ENCODE measurements at regions not wholly inside any gene's neighbourhood (a gene's known extent, or its start where the extent isn't known, plus 50 kb on each side); places are given as distances from the start of the nearest gene placed in this dataset.

DNA sequence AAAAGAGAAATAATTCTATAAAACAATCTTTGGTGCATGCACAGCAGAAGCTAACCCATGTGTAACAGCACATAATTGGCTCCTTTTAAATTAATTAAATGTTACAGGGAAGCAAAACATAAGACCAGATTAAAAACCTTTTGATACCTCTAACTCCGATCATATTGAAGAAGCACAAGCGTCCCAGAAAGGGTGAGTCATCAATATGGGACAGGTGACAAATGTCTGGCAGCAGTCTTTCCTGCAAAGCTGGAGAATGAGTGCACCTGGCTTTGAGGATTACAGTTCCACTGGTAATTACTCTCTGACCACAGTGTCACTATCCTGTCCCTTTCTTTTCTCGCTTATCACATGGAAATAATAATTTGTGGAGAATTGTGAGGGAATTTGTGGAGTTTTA, 94.6 kb downstream of the FAM9B start:
- H3K27ac ChIP-seq (ENCODE audit: low read depth, low read length, poor library complexity, severe bottlenecking), result no peak overlapping the region
- H3K9me3 ChIP-seq (ENCODE audit: low read length), result no peaks in the 10 kb centered on the region
- intact Hi-C loops (cut with micrococcal nuclease; ENCODE audit: unreplicated experiment), result no loop called here
- H3K4me1 ChIP-seq (ENCODE audit: insufficient read depth, low read length, poor library complexity, severe bottlenecking), result no peaks in the 10 kb centered on the region
- no peak overlapping the region for H3K4me2 ChIP-seq (ENCODE audit: low read length)
- no TSS peak for BruUV-seq (replicated peaks)
- no peaks in the 10 kb centered on the region for H4K20me1 ChIP-seq (ENCODE audit: insufficient read depth, low read length)
- no peak overlapping the region for H3K4me3 ChIP-seq (ENCODE audit: low read depth, low read length, poor library complexity, severe bottlenecking)
- no peak overlapping the region for H2AFZ ChIP-seq (ENCODE audit: low read length)
- no peak for DNase-seq (ENCODE audit: low spot score)
- POLR2A ChIA-PET, result no interaction called here
- no peaks in the 10 kb centered on the region for H3K36me3 ChIP-seq (ENCODE audit: insufficient read depth, low read length)
- no peaks in the 10 kb centered on the region for H3K9me2 ChIP-seq (ENCODE audit: insufficient read depth, low read length)
- no peaks in the 10 kb centered on the region for H3K79me2 ChIP-seq (ENCODE audit: insufficient read depth, low read depth, low read length)
- CTCF ChIA-PET (ENCODE audit: unreplicated experiment), result no interaction called here
- no peak for TF ChIP-seq EZH2phosphoT487 (IDR thresholded peaks at IDR 0.05; ENCODE audit: borderline replicate concordance, low read depth, low read length)
- TF ChIP-seq, protein P1, sequence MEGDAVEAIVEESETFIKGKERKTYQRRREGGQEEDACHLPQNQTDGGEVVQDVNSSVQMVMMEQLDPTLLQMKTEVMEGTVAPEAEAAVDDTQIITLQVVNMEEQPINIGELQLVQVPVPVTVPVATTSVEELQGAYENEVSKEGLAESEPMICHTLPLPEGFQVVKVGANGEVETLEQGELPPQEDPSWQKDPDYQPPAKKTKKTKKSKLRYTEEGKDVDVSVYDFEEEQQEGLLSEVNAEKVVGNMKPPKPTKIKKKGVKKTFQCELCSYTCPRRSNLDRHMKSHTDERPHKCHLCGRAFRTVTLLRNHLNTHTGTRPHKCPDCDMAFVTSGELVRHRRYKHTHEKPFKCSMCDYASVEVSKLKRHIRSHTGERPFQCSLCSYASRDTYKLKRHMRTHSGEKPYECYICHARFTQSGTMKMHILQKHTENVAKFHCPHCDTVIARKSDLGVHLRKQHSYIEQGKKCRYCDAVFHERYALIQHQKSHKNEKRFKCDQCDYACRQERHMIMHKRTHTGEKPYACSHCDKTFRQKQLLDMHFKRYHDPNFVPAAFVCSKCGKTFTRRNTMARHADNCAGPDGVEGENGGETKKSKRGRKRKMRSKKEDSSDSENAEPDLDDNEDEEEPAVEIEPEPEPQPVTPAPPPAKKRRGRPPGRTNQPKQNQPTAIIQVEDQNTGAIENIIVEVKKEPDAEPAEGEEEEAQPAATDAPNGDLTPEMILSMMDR (conservative IDR thresholded peaks at IDR 0.05; ENCODE audit: low read length), result no peak

GRCh38 chrX:8927701-8928100, 106.2 kb downstream of the FAM9B start:
- H3K79me2 ChIP-seq (ENCODE audit: insufficient read depth, low read depth, low read length), result no peaks in the 10 kb centered on the region
- no peak overlapping the region for H2AFZ ChIP-seq (ENCODE audit: low read length)
- no peak overlapping the region for H3K4me3 ChIP-seq (ENCODE audit: low read depth, low read length, poor library complexity, severe bottlenecking)
- no TSS peak for BruUV-seq (replicated peaks)
- H3K4me2 ChIP-seq (ENCODE audit: low read length), result no peak overlapping the region
- H4K20me1 ChIP-seq (ENCODE audit: insufficient read depth, low read length), result no peaks in the 10 kb centered on the region
- H3K36me3 ChIP-seq (ENCODE audit: insufficient read depth, low read length), result no peaks in the 10 kb centered on the region
- ChIA-PET POLR2A (no interaction called here), CTCF (ENCODE audit: unreplicated experiment) (no interaction called here)
- no peak for TF ChIP-seq EZH2phosphoT487 (IDR thresholded peaks at IDR 0.05; ENCODE audit: borderline replicate concordance, low read depth, low read length)
- TF ChIP-seq, protein P1 (conservative IDR thresholded peaks at IDR 0.05; ENCODE audit: low read length), result no peak
- DNase-seq (ENCODE audit: low spot score), result no peak
- no peak overlapping the region for H3K27ac ChIP-seq (ENCODE audit: low read depth, low read length, poor library complexity, severe bottlenecking)
- intact Hi-C loops (cut with micrococcal nuclease; ENCODE audit: unreplicated experiment), result no loop called here
- H3K9me2 ChIP-seq (ENCODE audit: insufficient read depth, low read length), result no peaks in the 10 kb centered on the region
- no peaks in the 10 kb centered on the region for H3K9me3 ChIP-seq (ENCODE audit: low read length)
- H3K4me1 ChIP-seq (ENCODE audit: insufficient read depth, low read length, poor library complexity, severe bottlenecking), result no peaks in the 10 kb centered on the region

GRCh38 chrX:8927066-8927635, 106.8 kb downstream of the FAM9B start:
- Histone ChIP-seq H2AFZ (ENCODE audit: low read length) (no peak overlapping the region), H3K4me2 (ENCODE audit: low read length) (no peak overlapping the region), H4K20me1 (ENCODE audit: insufficient read depth, low read length) (no peaks in the 10 kb centered on the region), H3K27ac (ENCODE audit: low read depth, low read length, poor library complexity, severe bottlenecking) (no peak overlapping the region), H3K9me3 (ENCODE audit: low read length) (no peaks in the 10 kb centered on the region), H3K4me1 (ENCODE audit: insufficient read depth, low read length, poor library complexity, severe bottlenecking) (no peaks in the 10 kb centered on the region), H3K9me2 (ENCODE audit: insufficient read depth, low read length) (no peaks in the 10 kb centered on the region), H3K79me2 (ENCODE audit: insufficient read depth, low read depth, low read length) (no peaks in the 10 kb centered on the region), H3K4me3 (ENCODE audit: low read depth, low read length, poor library complexity, severe bottlenecking) (no peak overlapping the region), H3K36me3 (ENCODE audit: insufficient read depth, low read length) (no peaks in the 10 kb centered on the region)
- no TSS peak for BruUV-seq (replicated peaks)
- intact Hi-C loops (cut with micrococcal nuclease; ENCODE audit: unreplicated experiment), result no loop called here
- DNase-seq (ENCODE audit: low spot score), result no peak
- POLR2A ChIA-PET, result no interaction called here
- CTCF ChIA-PET (ENCODE audit: unreplicated experiment), result no interaction called here
- TF ChIP-seq EZH2phosphoT487 (IDR thresholded peaks at IDR 0.05; ENCODE audit: borderline replicate concordance, low read depth, low read length), result no peak
- TF ChIP-seq, protein P1 (conservative IDR thresholded peaks at IDR 0.05; ENCODE audit: low read length), result no peak
